AG04449 (cell line): ENCODE measurements at regions not wholly inside any gene's neighbourhood (a gene's known extent, or its start where the extent isn't known, plus 50 kb on each side); places are given as distances from the start of the nearest gene placed in this dataset.
"Not testable (repeated sequence)": the region's sequence is repeated elsewhere in the genome, so short reads cannot be mapped to it uniquely, and the experiment has no call there.

Experiments used
- CTCF ChIA-PET: fragments of 350-600 bp; formaldehyde crosslinking; extraction: SDS; loops from one replicate; lab custom pipeline; 2021; ENCODE audit warnings: antibody characterized with exemption; lab: Yijun Ruan, JAX
- POLR2A ChIA-PET: fragments of 400-600, 350-600 bp; formaldehyde crosslinking; extraction: SDS; loops from one replicate; lab custom pipeline; 2020; ENCODE audit warnings: antibody characterized with exemption, inconsistent platforms; lab: Yijun Ruan, JAX
- DNase-seq: peaks from one replicate; pipeline ENCODE4 v3.0.0-alpha.2; 2010; ENCODE audit warnings: low read depth, low spot score
- H3K4me3 ChIP-seq: 2 replicates; pipeline ENCODE4 v1.5.1; 2011; ENCODE audit warnings: low read depth, mild to moderate bottlenecking, control low read depth, low read length
- TF ChIP-seq, protein P1 (sequence below): IDR thresholded peaks from one replicate; pipeline ENCODE4 v1.5.1; 2011; ENCODE audit warnings: mild to moderate bottlenecking, moderate library complexity, low read length, control low read depth, inconsistent platforms; ENCODE audit not compliant: insufficient read depth; ENCODE audit errors: missing control alignments

GRCh38 chr5:74392711-74393351 lies 247.7 kb downstream of the ENC1 start:
- CTCF ChIA-PET, result interaction anchor here (0.5 to 1.5 kb wide), 3 partner anchors 13 to 93 kb away, joined by 3 to 4 read pairs (median 3); no protein-coding TSS in a partner anchor
- H3K4me3 ChIP-seq, result no peak overlapping the region
- no peak for DNase-seq
- TF ChIP-seq, protein P1, sequence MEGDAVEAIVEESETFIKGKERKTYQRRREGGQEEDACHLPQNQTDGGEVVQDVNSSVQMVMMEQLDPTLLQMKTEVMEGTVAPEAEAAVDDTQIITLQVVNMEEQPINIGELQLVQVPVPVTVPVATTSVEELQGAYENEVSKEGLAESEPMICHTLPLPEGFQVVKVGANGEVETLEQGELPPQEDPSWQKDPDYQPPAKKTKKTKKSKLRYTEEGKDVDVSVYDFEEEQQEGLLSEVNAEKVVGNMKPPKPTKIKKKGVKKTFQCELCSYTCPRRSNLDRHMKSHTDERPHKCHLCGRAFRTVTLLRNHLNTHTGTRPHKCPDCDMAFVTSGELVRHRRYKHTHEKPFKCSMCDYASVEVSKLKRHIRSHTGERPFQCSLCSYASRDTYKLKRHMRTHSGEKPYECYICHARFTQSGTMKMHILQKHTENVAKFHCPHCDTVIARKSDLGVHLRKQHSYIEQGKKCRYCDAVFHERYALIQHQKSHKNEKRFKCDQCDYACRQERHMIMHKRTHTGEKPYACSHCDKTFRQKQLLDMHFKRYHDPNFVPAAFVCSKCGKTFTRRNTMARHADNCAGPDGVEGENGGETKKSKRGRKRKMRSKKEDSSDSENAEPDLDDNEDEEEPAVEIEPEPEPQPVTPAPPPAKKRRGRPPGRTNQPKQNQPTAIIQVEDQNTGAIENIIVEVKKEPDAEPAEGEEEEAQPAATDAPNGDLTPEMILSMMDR, result no peak
- POLR2A ChIA-PET, result no interaction called here

GRCh38 chr5:74391410-74391809 lies 249.1 kb downstream of the ENC1 start:
- no peak for DNase-seq
- ChIA-PET CTCF (interaction anchor here (1.0 kb wide), 1 partner anchor 14 kb away, joined by 3 read pairs; no protein-coding TSS in a partner anchor), POLR2A (no interaction called here)
- H3K4me3 ChIP-seq, result no peak overlapping the region
- TF ChIP-seq, protein P1, result no peak

GRCh38 chr5:74390822-74391221 lies 249.7 kb downstream of the ENC1 start:
- no peak overlapping the region for H3K4me3 ChIP-seq
- TF ChIP-seq, protein P1, result no peak
- CTCF ChIA-PET, result interaction anchor here (1.0 kb wide), 1 partner anchor 14 kb away, joined by 3 read pairs; no protein-coding TSS in a partner anchor
- POLR2A ChIA-PET, result no interaction called here
- DNase-seq, result no peak

GRCh38 chr5:74390306-74390637 lies 250.3 kb downstream of the ENC1 start:
- TF ChIP-seq, protein P1, result no peak
- POLR2A ChIA-PET, result no interaction called here
- no peak overlapping the region for H3K4me3 ChIP-seq
- DNase-seq, result no peak
- CTCF ChIA-PET, result interaction anchor here (1.0 kb wide), 1 partner anchor 13 kb away, joined by 3 read pairs; no protein-coding TSS in a partner anchor

- ChIA-PET CTCF (no interaction called here), POLR2A (no interaction called here)
- H3K4me3 ChIP-seq, result no peak overlapping the region
- no peak for DNase-seq
- TF ChIP-seq, protein P1, result no peak
These were observed 250.8 kb downstream of the ENC1 start for GRCh38 chr5:74389531-74390305.

- CTCF ChIA-PET, POLR2A ChIA-PET, DNase-seq: not testable (repeated sequence)
These were observed 252.1 kb downstream of the ENC1 start for GRCh38 chr5:74388411-74388810.

More at GRCh38 chr5:74388411-74388810, 252.1 kb downstream of the ENC1 start:
- not testable (repeated sequence) for H3K4me3 ChIP-seq
